K562 (cell line): ENCODE measurements at regions not wholly inside any gene's neighbourhood (a gene's known extent, or its start where the extent isn't known, plus 50 kb on each side); places are given as distances from the start of the nearest gene placed in this dataset.
A peak's percentile ranks its signal among the peaks of the same experiment; 100 is the strongest.

Experiments used
- ATAC-seq: fragments of 200-7000 bp; cut with Tn5 transposase; 3 replicates; pipeline ENCODE4 v1.9.1; 2020; ENCODE audit warnings: moderate library complexity
- BruUV-seq: library from RNA; stranded (reverse); fragments of 400-500 nt; replicated peaks from 2 replicates; lab custom pipeline; 2021; lab: Mats Ljungman, UMichigan
- CTCF ChIA-PET: fragments of 300-600 bp; formaldehyde crosslinking; extraction: SDS; loops from one replicate; lab custom pipeline; 2021; ENCODE audit warnings: low intra/inter-chr PET ratio; lab: Yijun Ruan, JAX
- POLR2A ChIA-PET: fragments of 300-600, 350-650 bp; sonication (Branson Sonifier 250); formaldehyde crosslinking; extraction: SDS; loops from one replicate; lab custom pipeline; 2021; ENCODE audit warnings: antibody characterized with exemption, inconsistent platforms; lab: Yijun Ruan, JAX
- DNase-seq, 4 experiments: peaks; one replicate each; pipeline versions ENCODE4 v3.0.0 to v3.0.0-alpha.2; 2011 to 2018; ENCODE audit warnings: low spot score in 3 of 4, mixed read lengths in 3 of 4; ENCODE audit errors: extremely low read depth in 1 of 4
- FAIRE-seq: peaks from 2 replicates; lab custom pipeline; 2011; peaks lifted over from hg19 to GRCh38; lab: Jason Lieb, UNC
- H2AFZ ChIP-seq: 2 replicates; pipeline ENCODE4 v1.6.0; 2011; ENCODE audit warnings: low read depth, low read length, control low read depth, inconsistent platforms
- H3K27ac ChIP-seq: fragments of 200-600 bp; 3 replicates; pipeline ENCODE4 v1.8.0; 2011; ENCODE audit warnings: low read depth, mild to moderate bottlenecking, control low read depth, inconsistent platforms, low read length, moderate library complexity, mixed read lengths; ENCODE audit errors: extremely low read depth
- H3K27me3 ChIP-seq, 2 experiments: fragments of 300-600 bp in 1 of 2; 2 replicates in 1 of 2; 3 replicates in 1 of 2; pipeline versions ENCODE4 v1.6.0 to v1.8.0; 2011; ENCODE audit warnings: inconsistent platforms in 2 of 2, low read length in 2 of 2, mild to moderate bottlenecking in 1 of 2, mixed read lengths in 1 of 2, moderate library complexity in 1 of 2; ENCODE audit not compliant: control insufficient read depth in 2 of 2, insufficient read depth in 2 of 2
- H3K36me3 ChIP-seq: fragments of 300-600 bp; 3 replicates; pipeline ENCODE4 v1.8.0; 2011; ENCODE audit warnings: mild to moderate bottlenecking, low read length, inconsistent platforms; ENCODE audit not compliant: control insufficient read depth, insufficient read depth
- H3K4me1 ChIP-seq, 2 experiments: fragments of 200-600 bp in 1 of 2; replicated peaks in 1 of 2; 2 replicates in 1 of 2; 3 replicates in 1 of 2; pipeline versions ENCODE4 v1.5.1 to v1.8.0; 2011; ENCODE audit warnings: inconsistent platforms in 2 of 2, low read length in 2 of 2, mild to moderate bottlenecking in 1 of 2, mixed read lengths in 1 of 2, moderate library complexity in 1 of 2; ENCODE audit not compliant: control insufficient read depth in 2 of 2, insufficient read depth in 2 of 2
- H3K4me2 ChIP-seq: 2 replicates; pipeline ENCODE4 v1.6.1; 2011; ENCODE audit warnings: low read length, control low read depth, inconsistent platforms, mixed read lengths; ENCODE audit not compliant: insufficient read depth
- H3K4me3 ChIP-seq: fragments of 200-600 bp; sonication (generic), shearing (Covaris generic); 2 replicates; pipeline ENCODE4 v1.5.1; 2016; ENCODE audit warnings: control low read depth, inconsistent platforms
- H3K79me2 ChIP-seq: fragments of 200-600 bp; 3 replicates; pipeline ENCODE4 v1.8.0; 2011; ENCODE audit warnings: low read length, inconsistent platforms; ENCODE audit not compliant: control insufficient read depth, insufficient read depth
- H3K9ac ChIP-seq, 2 experiments: 2 replicates each; pipeline versions ENCODE4 v1.6.0 to v1.6.1; 2011; ENCODE audit warnings: low read depth in 2 of 2, low read length in 2 of 2, control low read depth in 1 of 2, inconsistent platforms in 1 of 2, mild to moderate bottlenecking in 1 of 2, mixed read lengths in 1 of 2; ENCODE audit not compliant: insufficient read depth in 1 of 2
- H3K9me1 ChIP-seq: one replicate; pipeline ENCODE4 v1.6.0; 2011; ENCODE audit warnings: inconsistent platforms, mild to moderate bottlenecking, low read length, moderate library complexity; ENCODE audit not compliant: control insufficient read depth, insufficient read depth
- H3K9me3 ChIP-seq: replicated peaks from 2 replicates; pipeline ENCODE4 v1.5.1; 2011; ENCODE audit warnings: low read depth, low read length, inconsistent platforms; ENCODE audit not compliant: control insufficient read depth, insufficient read depth
- H4K20me1 ChIP-seq: replicated peaks from 2 replicates; pipeline ENCODE4 v1.6.1; 2011; ENCODE audit warnings: low read length, inconsistent platforms, mixed read lengths; ENCODE audit not compliant: control insufficient read depth, insufficient read depth
- KHSRP ChIP-seq: fragments of 450-650 bp; IDR thresholded peaks from 2 replicates; pipeline ENCODE4 v1.6.1; 2017
- MBD2 ChIP-seq: sonication (generic); IDR thresholded peaks from 2 replicates; pipeline ENCODE4 v1.6.1; 2016; ENCODE audit warnings: low read depth, borderline replicate concordance
- SIX5 ChIP-seq, 2 experiments: IDR thresholded peaks; 2 replicates each; pipeline ENCODE4 v1.6.1; 2011; ENCODE audit warnings: low read length in 2 of 2, borderline replicate concordance in 1 of 2, low read depth in 1 of 2, mild to moderate bottlenecking in 1 of 2, moderate library complexity in 1 of 2; ENCODE audit not compliant: insufficient read depth in 1 of 2
- SP2 ChIP-seq: IDR thresholded peaks from 2 replicates; pipeline ENCODE4 v1.6.1; 2011; ENCODE audit warnings: mild to moderate bottlenecking, low read depth, low read length, moderate library complexity; ENCODE audit not compliant: poor library complexity, severe bottlenecking; ENCODE audit errors: extremely low read depth
- TAL1 ChIP-seq: fragments of 450-650 bp; IDR thresholded peaks from 2 replicates; pipeline ENCODE4 v1.6.1; 2016; ENCODE audit warnings: mild to moderate bottlenecking
- ZMIZ1 ChIP-seq, 2 experiments: fragments of 150-350 bp in 1 of 2; IDR thresholded peaks; 2 replicates each; pipeline ENCODE4 v1.6.1; 2012 to 2016; ENCODE audit warnings: low read depth in 2 of 2, low read length in 2 of 2, mild to moderate bottlenecking in 1 of 2, moderate library complexity in 1 of 2
- ZNF140 ChIP-seq: fragments of 250-450 bp; sonication (Bioruptor Pico); IDR thresholded peaks from 2 replicates; pipeline ENCODE4 v1.8.0; 2021; ENCODE audit warnings: moderate library complexity, mild to moderate bottlenecking, inconsistent platforms
- WGBS: fragments of 100-300 bp; shearing (Covaris generic); methylation state at CpG from one replicate; pipeline ENCODE4 v1.1.6; 2016; ENCODE audit warnings: low coverage, mixed read lengths; ENCODE audit not compliant: insufficient coverage; ENCODE audit errors: missing lambda C conversion rate; 5-methylcytosine and 5-hydroxymethylcytosine counted together
- in situ Hi-C: fragments of 300-500 bp; cut with MboI; formaldehyde crosslinking; loops from 4 replicates; pipeline ENCODE4 v1.15.0; 2018; ENCODE audit warnings: inconsistent platforms, mixed read lengths
- intact Hi-C: fragments of 100-400 bp; cut with micrococcal nuclease; formaldehyde crosslinking; loops from 2 replicates; pipeline ENCODE4 v1.14.2; 2022

- TF ChIP-seq ZMIZ1 (IDR thresholded peaks at IDR 0.05; ENCODE audit: low read depth in 2 of 2, low read length in 2 of 2), result no peak
- TF ChIP-seq, all 486 proteins: peak for 0
Measured at GRCh38 chr10:61016007-61016406, 72.0 kb upstream of the RHOBTB1 start (continued).

DNA sequence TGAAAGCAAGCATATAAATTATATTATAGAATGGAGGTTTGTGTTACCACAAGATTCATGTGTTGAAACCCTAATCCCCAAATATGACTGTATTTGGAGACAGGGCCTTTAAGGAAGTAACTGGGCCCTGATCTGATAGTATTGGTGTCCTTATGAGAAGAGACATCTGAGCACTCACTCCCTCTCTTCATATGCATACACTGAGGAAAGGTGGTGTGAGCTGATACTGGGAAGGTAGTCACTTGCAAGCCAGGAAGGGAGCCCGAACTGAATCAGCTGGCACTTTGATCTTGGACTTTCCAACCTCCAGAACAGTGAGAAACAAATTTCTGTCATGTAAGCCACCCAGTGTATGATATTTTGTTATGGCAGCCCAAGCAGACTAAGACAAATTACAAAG lies 66.9 kb upstream of the RHOBTB1 start:
- Histone ChIP-seq H3K4me2 (no peak overlapping the region), H3K9ac (no peak overlapping the region), H3K4me1 (no peaks in the 10 kb centered on the region; a peak in 1 of 5 replicates), H3K27me3 (peaks cover 0 to 5% of the 10 kb centered on the region in 2 experiments; a peak in 1 of 5 replicates), H2AFZ (0 out of 2 replicates have a peak overlapping the region, but pooled peaks have one; percentile 20), H4K20me1 (no peaks in the 10 kb centered on the region), H3K4me3 (no peak overlapping the region), H3K36me3 (no peaks in the 10 kb centered on the region), H3K27ac (no peak overlapping the region), H3K9me3 (no peaks in the 10 kb centered on the region), H3K79me2 (no peaks in the 10 kb centered on the region), H3K9me1 (no peaks in the 10 kb centered on the region)
- in situ Hi-C loops (no loop called here), intact Hi-C loops (no loop called here)
- ChIA-PET POLR2A (no interaction called here), CTCF (no interaction called here)
- 0% methylated on average over 1 of the region's 1 CpG for WGBS
- no TSS peak for BruUV-seq
- ATAC-seq (peak; percentile 44), DNase-seq (peak in 1 of 4 experiments; percentile 27), FAIRE-seq (no peak)
- TF ChIP-seq TAL1, result peak; percentile 61
- no peak for TF ChIP-seq MBD2
- TF ChIP-seq KHSRP, result no peak
- TF ChIP-seq SP2, result no peak
- no peak for TF ChIP-seq SIX5 (IDR thresholded peaks at IDR 0.05; ENCODE audit: borderline replicate concordance in 1 of 2, insufficient read depth in 1 of 2, low read depth in 1 of 2, low read length in 2 of 2)
- TF ChIP-seq ZNF140, result no peak
